SK-N-SH treated with all-trans-retinoic acid at 6 μM for 48 hours (cell line): ENCODE measurements at regions not wholly inside any gene's neighbourhood (a gene's known extent, or its start where the extent isn't known, plus 50 kb on each side); places are given as distances from the start of the nearest gene placed in this dataset.

ENCODE experiments used
- BACH2 ChIP-seq: fragments of 250-450 bp; sonication (Bioruptor Pico); IDR thresholded peaks from 2 replicates; pipeline ENCODE4 v1.9.0; 2021; ENCODE audit warnings: mild to moderate bottlenecking, borderline replicate concordance
- CREB5 ChIP-seq: fragments of 250-450 bp; sonication (Bioruptor Pico); IDR thresholded peaks from 2 replicates; pipeline ENCODE4 v1.5.1; 2020; ENCODE audit warnings: low read depth, mild to moderate bottlenecking, moderate library complexity
- GLIS3 ChIP-seq: fragments of 250-450 bp; sonication (Bioruptor Pico); IDR thresholded peaks from 2 replicates; pipeline ENCODE4 v1.5.0; 2020; ENCODE audit warnings: mild to moderate bottlenecking, moderate library complexity
- PATZ1 ChIP-seq: fragments of 250-450 bp; sonication (Bioruptor Pico); IDR thresholded peaks from 2 replicates; pipeline ENCODE4 v1.8.0; 2020; ENCODE audit warnings: mild to moderate bottlenecking, moderate library complexity, borderline replicate concordance
- ZFP3 ChIP-seq: fragments of 250-450 bp; sonication (Bioruptor Pico); IDR thresholded peaks from 2 replicates; pipeline ENCODE4 v1.5.0; 2020; ENCODE audit warnings: mild to moderate bottlenecking, moderate library complexity
- ZNF70 ChIP-seq: fragments of 450-650 bp; formaldehyde crosslinking; IDR thresholded peaks from 2 replicates; pipeline ENCODE4 v1.5.0; 2020; ENCODE audit warnings: mild to moderate bottlenecking, moderate library complexity
- ZNF8 ChIP-seq: fragments of 450-650 bp; formaldehyde crosslinking; IDR thresholded peaks from 2 replicates; pipeline ENCODE4 v1.5.0; 2020; ENCODE audit warnings: mild to moderate bottlenecking, moderate library complexity
- TF ChIP-seq, protein P1 (sequence below): fragments of 250-450 bp; sonication (Bioruptor Pico); IDR thresholded peaks from 2 replicates; pipeline ENCODE4 v1.8.0; 2021; ENCODE audit warnings: low read depth, mild to moderate bottlenecking, moderate library complexity, borderline replicate concordance

- no peak for TF ChIP-seq CREB5
- no peak for TF ChIP-seq ZNF70 (CRISPR knock-in tag)
- TF ChIP-seq GLIS3 (CRISPR knock-in tag) = no peak
- TF ChIP-seq ZFP3 (CRISPR knock-in tag) = no peak
- TF ChIP-seq, protein P1, sequence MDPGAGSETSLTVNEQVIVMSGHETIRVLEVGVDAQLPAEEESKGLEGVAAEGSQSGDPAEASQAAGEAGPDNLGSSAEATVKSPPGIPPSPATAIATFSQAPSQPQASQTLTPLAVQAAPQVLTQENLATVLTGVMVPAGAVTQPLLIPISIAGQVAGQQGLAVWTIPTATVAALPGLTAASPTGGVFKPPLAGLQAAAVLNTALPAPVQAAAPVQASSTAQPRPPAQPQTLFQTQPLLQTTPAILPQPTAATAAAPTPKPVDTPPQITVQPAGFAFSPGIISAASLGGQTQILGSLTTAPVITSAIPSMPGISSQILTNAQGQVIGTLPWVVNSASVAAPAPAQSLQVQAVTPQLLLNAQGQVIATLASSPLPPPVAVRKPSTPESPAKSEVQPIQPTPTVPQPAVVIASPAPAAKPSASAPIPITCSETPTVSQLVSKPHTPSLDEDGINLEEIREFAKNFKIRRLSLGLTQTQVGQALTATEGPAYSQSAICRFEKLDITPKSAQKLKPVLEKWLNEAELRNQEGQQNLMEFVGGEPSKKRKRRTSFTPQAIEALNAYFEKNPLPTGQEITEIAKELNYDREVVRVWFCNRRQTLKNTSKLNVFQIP (CRISPR knock-in tag) = no peak
- no peak for TF ChIP-seq PATZ1
- no peak for TF ChIP-seq ZNF8 (CRISPR knock-in tag)
- TF ChIP-seq BACH2 (CRISPR knock-in tag) = no peak
These were observed 237.8 kb downstream of the EBLN2 start for GRCh38 chr3:73299184-73299691.
